GM12878 (cell line): ENCODE measurements at regions not wholly inside any gene's neighbourhood (a gene's known extent, or its start where the extent isn't known, plus 50 kb on each side); places are given as distances from the start of the nearest gene placed in this dataset.

Source experiments
- ATAC-seq: fragments of 200-7000 bp; cut with Tn5 transposase; 3 replicates; pipeline ENCODE4 v1.9.1; 2020; ENCODE audit warnings: mild to moderate bottlenecking, moderate library complexity
- BruUV-seq: library from RNA; stranded (reverse); fragments of 400-500 nt; replicated peaks from 2 replicates; lab custom pipeline; 2021; lab: Mats Ljungman, UMichigan
- CTCF ChIA-PET: fragments of 300-600 bp; sonication (Branson Sonifier 250); formaldehyde crosslinking; extraction: SDS; loops from one replicate; lab custom pipeline; 2021; ENCODE audit warnings: inconsistent platforms; lab: Yijun Ruan, JAX
- POLR2A ChIA-PET: fragments of 350-600 bp; formaldehyde crosslinking; extraction: SDS; loops from one replicate; lab custom pipeline; 2021; ENCODE audit warnings: inconsistent platforms; lab: Charles Lee
- RAD21 ChIA-PET: fragments of 300-600 bp; sonication (Branson Sonifier 250); formaldehyde crosslinking; loops from one replicate; lab custom pipeline; 2023; ENCODE audit warnings: antibody characterized with exemption; ENCODE audit not compliant: unreplicated experiment; lab: Charles Lee
- SMC1A ChIA-PET: fragments of 300-600 bp; sonication (Branson Sonifier 250); formaldehyde crosslinking; loops from one replicate; lab custom pipeline; 2023; ENCODE audit not compliant: unreplicated experiment, uncharacterized antibody; lab: Charles Lee
- DNase-seq: peaks from one replicate; pipeline ENCODE4 v3.0.0-alpha.2; 2011; ENCODE audit warnings: low read depth, low spot score
- FAIRE-seq: peaks from 3 replicates; lab custom pipeline; 2011; peaks lifted over from hg19 to GRCh38; lab: Jason Lieb, UNC
- H2AFZ ChIP-seq: 2 replicates; pipeline ENCODE4 v1.6.0; 2011; ENCODE audit warnings: low read depth, low read length, control low read depth; ENCODE audit not compliant: control insufficient read depth
- H3K27ac ChIP-seq: 2 replicates; pipeline ENCODE4 v1.5.1; 2011; ENCODE audit warnings: control low read depth; ENCODE audit not compliant: control insufficient read depth, insufficient read depth
- H3K27me3 ChIP-seq, 2 experiments: replicated peaks in 1 of 2; 2 replicates each; pipeline versions ENCODE4 v1.6.0 to v1.6.1; 2011; ENCODE audit warnings: low read length in 1 of 2; ENCODE audit not compliant: control insufficient read depth in 2 of 2, insufficient read depth in 2 of 2
- H3K36me3 ChIP-seq, 2 experiments: 2 replicates each; pipeline ENCODE4 v1.5.1; 2011; ENCODE audit warnings: low read length in 1 of 2; ENCODE audit not compliant: control insufficient read depth in 2 of 2, insufficient read depth in 2 of 2
- H3K4me1 ChIP-seq: 2 replicates; pipeline ENCODE4 v1.6.1; 2011; ENCODE audit warnings: mild to moderate bottlenecking, low read length, moderate library complexity, mixed read lengths; ENCODE audit not compliant: control insufficient read depth, insufficient read depth
- H3K4me2 ChIP-seq: 2 replicates; pipeline ENCODE4 v1.6.0; 2011; ENCODE audit warnings: control low read depth; ENCODE audit not compliant: control insufficient read depth, insufficient read depth
- H3K4me3 ChIP-seq: fragments of 200-600 bp; sonication (generic); 2 replicates; pipeline ENCODE4 v1.5.1; 2016
- H3K79me2 ChIP-seq: 2 replicates; pipeline ENCODE4 v1.6.0; 2011; ENCODE audit warnings: low read length; ENCODE audit not compliant: control insufficient read depth, insufficient read depth
- H3K9ac ChIP-seq: 2 replicates; pipeline ENCODE4 v1.8.0; 2011; ENCODE audit warnings: low read length, control low read depth, mixed read lengths; ENCODE audit not compliant: control insufficient read depth, insufficient read depth
- H3K9me3 ChIP-seq: replicated peaks from 3 replicates; pipeline ENCODE4 v1.5.1; 2011; ENCODE audit warnings: mild to moderate bottlenecking, low read length; ENCODE audit not compliant: control insufficient read depth, insufficient read depth
- H4K20me1 ChIP-seq: 2 replicates; pipeline ENCODE4 v1.6.0; 2011; ENCODE audit not compliant: control insufficient read depth, insufficient read depth
- BACH1 ChIP-seq: fragments of 450-650 bp; IDR thresholded peaks from 2 replicates; pipeline ENCODE4 v1.6.1; 2017; ENCODE audit warnings: mild to moderate bottlenecking, borderline replicate concordance
- BMI1 ChIP-seq: fragments of 450-650 bp; IDR thresholded peaks from 2 replicates; pipeline ENCODE4 v1.6.1; 2016; ENCODE audit warnings: mild to moderate bottlenecking, moderate library complexity, borderline replicate concordance
- CBX3 ChIP-seq: fragments of 200-600 bp; sonication (generic); IDR thresholded peaks from 2 replicates; pipeline ENCODE4 v1.6.1; 2016; ENCODE audit warnings: low read depth, borderline replicate concordance
- CEBPB ChIP-seq, 2 experiments: fragments of 150-350 bp in 1 of 2; IDR thresholded peaks; 2 replicates each; pipeline ENCODE4 v1.6.1; 2012 to 2014; ENCODE audit warnings: low read depth in 2 of 2, low read length in 2 of 2, borderline replicate concordance in 1 of 2, inconsistent platforms in 1 of 2
- ESRRA ChIP-seq: IDR thresholded peaks from 2 replicates; pipeline ENCODE4 v1.6.1; 2012; ENCODE audit warnings: mild to moderate bottlenecking, low read length, improper control_type of control experiment
- FOXK2 ChIP-seq: fragments of 450-650 bp; IDR thresholded peaks from 2 replicates; pipeline ENCODE4 v1.6.1; 2017; ENCODE audit warnings: mild to moderate bottlenecking, moderate library complexity
- FOXM1 ChIP-seq: IDR thresholded peaks from 2 replicates; pipeline ENCODE4 v1.6.1; 2012; ENCODE audit warnings: low read depth, mild to moderate bottlenecking, inconsistent platforms, low read length, moderate library complexity
- KAT2A ChIP-seq: conservative IDR thresholded peaks from 2 replicates; pipeline ENCODE4 v1.6.1; 2011; ENCODE audit warnings: low read depth, low read length; ENCODE audit not compliant: control insufficient read depth
- NBN ChIP-seq: fragments of 450-650 bp; IDR thresholded peaks from 2 replicates; pipeline ENCODE4 v1.6.1; 2016
- NFIC ChIP-seq: IDR thresholded peaks from 2 replicates; pipeline ENCODE4 v1.6.1; 2012; ENCODE audit warnings: low read depth, mild to moderate bottlenecking, inconsistent platforms, low read length, moderate library complexity
- NR2C2 ChIP-seq: IDR thresholded peaks from 2 replicates; pipeline ENCODE4 v1.6.1; 2011; ENCODE audit warnings: borderline replicate concordance, low read depth; ENCODE audit not compliant: control insufficient read depth, insufficient read length
- SIN3A ChIP-seq: IDR thresholded peaks from 2 replicates; pipeline ENCODE4 v1.6.1; 2012; ENCODE audit warnings: low read depth, low read length, improper control_type of control experiment
- TAF1 ChIP-seq: IDR thresholded peaks from 2 replicates; pipeline ENCODE4 v1.6.1; 2011; ENCODE audit warnings: mild to moderate bottlenecking, low read depth, low read length, borderline replicate concordance
- TCF7 ChIP-seq: IDR thresholded peaks from 2 replicates; pipeline ENCODE4 v1.6.1; 2014; ENCODE audit warnings: antibody characterized with exemption, borderline replicate concordance
- WGBS: methylation state at CpG from one replicate; pipeline ENCODE4 v1.1.6; 2016; ENCODE audit warnings: low lambda C conversion rate; ENCODE audit not compliant: insufficient replicate concordance, insufficient coverage; ENCODE audit errors: missing lambda C conversion rate; 5-methylcytosine and 5-hydroxymethylcytosine counted together
- in situ Hi-C: fragments of 300-500 bp; cut with MboI; formaldehyde crosslinking; loops from 9 replicates; pipeline ENCODE4 v1.14.3; 2018; ENCODE audit warnings: mixed read lengths
- intact Hi-C: fragments of 100-400 bp; cut with micrococcal nuclease; formaldehyde crosslinking; loops from one replicate; pipeline ENCODE4 v1.14.2; 2022; ENCODE audit not compliant: unreplicated experiment
- TF ChIP-seq, protein P1 (sequence below): fragments of 450-650 bp; formaldehyde crosslinking; IDR thresholded peaks from 2 replicates; pipeline ENCODE4 v1.5.0; 2022; ENCODE audit warnings: mild to moderate bottlenecking, missing genetic modification characterization
- TF ChIP-seq, protein P2 (sequence below): IDR thresholded peaks from 2 replicates; pipeline ENCODE4 v1.6.1; 2011; ENCODE audit warnings: mild to moderate bottlenecking, low read depth, low read length, moderate library complexity; ENCODE audit not compliant: insufficient replicate concordance
- TF ChIP-seq, protein P3 (sequence below): IDR thresholded peaks from 2 replicates; pipeline ENCODE4 v1.6.1; 2012; ENCODE audit warnings: low read length, inconsistent platforms

DNA sequence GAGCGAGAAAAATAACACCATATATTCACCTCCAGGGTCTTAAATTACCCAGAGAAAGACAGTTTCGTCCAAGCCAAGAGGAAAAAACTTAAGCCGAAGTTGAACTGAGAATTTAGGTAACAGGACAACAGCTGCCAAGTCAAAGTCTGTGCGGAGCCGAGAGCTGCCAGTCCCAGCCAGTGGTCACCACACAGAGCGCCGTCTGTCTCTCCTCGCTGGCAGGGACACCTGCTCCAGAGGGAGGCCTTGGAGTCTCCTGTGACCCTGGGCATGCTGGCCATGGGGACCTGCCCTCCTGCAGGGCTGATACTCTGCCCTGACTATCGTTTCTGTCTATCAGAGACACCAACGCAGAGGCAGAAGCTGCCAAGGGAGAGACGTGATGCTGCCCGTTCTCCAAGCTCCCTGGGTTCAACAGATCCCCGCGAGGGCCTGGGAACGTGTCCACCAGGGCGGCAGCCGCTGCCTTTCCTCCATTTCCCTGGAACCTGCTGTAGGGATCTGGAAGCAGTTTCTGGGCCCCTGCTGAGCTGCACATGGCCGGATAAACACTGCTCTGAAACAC lies 341.3 kb downstream of the SMOC2 start:
- H4K20me1 ChIP-seq = no peaks in the 10 kb centered on the region
- DNase-seq (no peak), ATAC-seq (no peak), FAIRE-seq (no peak)
- BruUV-seq = no TSS peak
- no peak overlapping the region for H2AFZ ChIP-seq
- in situ Hi-C loops = no loop called here
- no peaks in the 10 kb centered on the region for H3K9me3 ChIP-seq
- RAD21 ChIA-PET = no interaction called here
- intact Hi-C loops = no loop called here
- 42% methylated on average over 18 of the region's 18 CpGs for WGBS
- POLR2A ChIA-PET = no interaction called here
- H3K4me2 ChIP-seq = no peak overlapping the region
- SMC1A ChIA-PET = no interaction called here
- no peaks in the 10 kb centered on the region for H3K4me1 ChIP-seq
- H3K36me3 ChIP-seq = no peaks in the 10 kb centered on the region
- H3K79me2 ChIP-seq = no peaks in the 10 kb centered on the region
- CTCF ChIA-PET = no interaction called here
- H3K4me3 ChIP-seq = no peak overlapping the region
- no peak overlapping the region for H3K27ac ChIP-seq
- H3K27me3 ChIP-seq = no peaks in the 10 kb centered on the region
- no peak overlapping the region for H3K9ac ChIP-seq
- TF ChIP-seq, protein P1, sequence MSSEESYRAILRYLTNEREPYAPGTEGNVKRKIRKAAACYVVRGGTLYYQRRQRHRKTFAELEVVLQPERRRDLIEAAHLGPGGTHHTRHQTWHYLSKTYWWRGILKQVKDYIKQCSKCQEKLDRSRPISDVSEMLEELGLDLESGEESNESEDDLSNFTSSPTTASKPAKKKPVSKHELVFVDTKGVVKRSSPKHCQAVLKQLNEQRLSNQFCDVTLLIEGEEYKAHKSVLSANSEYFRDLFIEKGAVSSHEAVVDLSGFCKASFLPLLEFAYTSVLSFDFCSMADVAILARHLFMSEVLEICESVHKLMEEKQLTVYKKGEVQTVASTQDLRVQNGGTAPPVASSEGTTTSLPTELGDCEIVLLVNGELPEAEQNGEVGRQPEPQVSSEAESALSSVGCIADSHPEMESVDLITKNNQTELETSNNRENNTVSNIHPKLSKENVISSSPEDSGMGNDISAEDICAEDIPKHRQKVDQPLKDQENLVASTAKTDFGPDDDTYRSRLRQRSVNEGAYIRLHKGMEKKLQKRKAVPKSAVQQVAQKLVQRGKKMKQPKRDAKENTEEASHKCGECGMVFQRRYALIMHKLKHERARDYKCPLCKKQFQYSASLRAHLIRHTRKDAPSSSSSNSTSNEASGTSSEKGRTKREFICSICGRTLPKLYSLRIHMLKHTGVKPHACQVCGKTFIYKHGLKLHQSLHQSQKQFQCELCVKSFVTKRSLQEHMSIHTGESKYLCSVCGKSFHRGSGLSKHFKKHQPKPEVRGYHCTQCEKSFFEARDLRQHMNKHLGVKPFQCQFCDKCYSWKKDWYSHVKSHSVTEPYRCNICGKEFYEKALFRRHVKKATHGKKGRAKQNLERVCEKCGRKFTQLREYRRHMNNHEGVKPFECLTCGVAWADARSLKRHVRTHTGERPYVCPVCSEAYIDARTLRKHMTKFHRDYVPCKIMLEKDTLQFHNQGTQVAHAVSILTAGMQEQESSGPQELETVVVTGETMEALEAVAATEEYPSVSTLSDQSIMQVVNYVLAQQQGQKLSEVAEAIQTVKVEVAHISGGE (CRISPR knock-in tag) = no peak
- no peak for TF ChIP-seq NFIC
- no peak for TF ChIP-seq NR2C2
- TF ChIP-seq BACH1 = no peak
- TF ChIP-seq, protein P2, sequence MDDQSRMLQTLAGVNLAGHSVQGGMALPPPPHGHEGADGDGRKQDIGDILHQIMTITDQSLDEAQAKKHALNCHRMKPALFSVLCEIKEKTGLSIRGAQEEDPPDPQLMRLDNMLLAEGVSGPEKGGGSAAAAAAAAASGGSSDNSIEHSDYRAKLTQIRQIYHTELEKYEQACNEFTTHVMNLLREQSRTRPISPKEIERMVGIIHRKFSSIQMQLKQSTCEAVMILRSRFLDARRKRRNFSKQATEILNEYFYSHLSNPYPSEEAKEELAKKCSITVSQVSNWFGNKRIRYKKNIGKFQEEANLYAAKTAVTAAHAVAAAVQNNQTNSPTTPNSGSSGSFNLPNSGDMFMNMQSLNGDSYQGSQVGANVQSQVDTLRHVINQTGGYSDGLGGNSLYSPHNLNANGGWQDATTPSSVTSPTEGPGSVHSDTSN = no peak
- TF ChIP-seq, protein P3, sequence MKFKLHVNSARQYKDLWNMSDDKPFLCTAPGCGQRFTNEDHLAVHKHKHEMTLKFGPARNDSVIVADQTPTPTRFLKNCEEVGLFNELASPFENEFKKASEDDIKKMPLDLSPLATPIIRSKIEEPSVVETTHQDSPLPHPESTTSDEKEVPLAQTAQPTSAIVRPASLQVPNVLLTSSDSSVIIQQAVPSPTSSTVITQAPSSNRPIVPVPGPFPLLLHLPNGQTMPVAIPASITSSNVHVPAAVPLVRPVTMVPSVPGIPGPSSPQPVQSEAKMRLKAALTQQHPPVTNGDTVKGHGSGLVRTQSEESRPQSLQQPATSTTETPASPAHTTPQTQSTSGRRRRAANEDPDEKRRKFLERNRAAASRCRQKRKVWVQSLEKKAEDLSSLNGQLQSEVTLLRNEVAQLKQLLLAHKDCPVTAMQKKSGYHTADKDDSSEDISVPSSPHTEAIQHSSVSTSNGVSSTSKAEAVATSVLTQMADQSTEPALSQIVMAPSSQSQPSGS = no peak
- no peak for TF ChIP-seq CEBPB (IDR thresholded peaks at IDR 0.05; ENCODE audit: borderline replicate concordance in 1 of 2, low read depth in 2 of 2, low read length in 2 of 2)
- TF ChIP-seq CBX3 = no peak
- TF ChIP-seq FOXK2 = no peak
- TF ChIP-seq ESRRA = no peak
- no peak for TF ChIP-seq KAT2A
- TF ChIP-seq TAF1 = no peak
- no peak for TF ChIP-seq BMI1
- TF ChIP-seq NBN = no peak
- no peak for TF ChIP-seq FOXM1
- no peak for TF ChIP-seq TCF7
- no peak for TF ChIP-seq SIN3A
